Stomach (tissue), 8 donors: ENCODE measurements at regions not wholly inside any gene's neighbourhood (a gene's known extent, or its start where the extent isn't known, plus 50 kb on each side); places are given as distances from the start of the nearest gene placed in this dataset.

Experiments used
- DNase-seq, 2 donors: peaks; one replicate each; pipeline versions ENCODE4 v3.0.0 to v3.0.0-alpha.2; 2013 to 2019
- H3K27ac ChIP-seq, 5 donors: fragments of 200-600 bp in 4 of 5; sonication (generic) in 4 of 5; one replicate each; pipeline ENCODE4 v1.5.1; 2013 to 2019; ENCODE audit warnings: mild to moderate bottlenecking in 1 of 5, moderate library complexity in 1 of 5
- H3K27me3 ChIP-seq, 3 donors: fragments of 200-600 bp; sonication (generic); one replicate each; pipeline ENCODE4 v1.5.1; 2017 to 2019; ENCODE audit warnings: mixed run types in 1 of 3
- H3K36me3 ChIP-seq, 4 donors: fragments of 200-600 bp; sonication (generic); 1 replicate in 3 of 4; 2 replicates in 1 of 4; pipeline ENCODE4 v1.5.1; 2016 to 2019
- H3K4me1 ChIP-seq, 4 donors: fragments of 200-600 bp; sonication (generic); one replicate each; pipeline ENCODE4 v1.5.1; 2016 to 2019
- H3K4me3 ChIP-seq, 4 donors: fragments of 200-600 bp; sonication (generic) in 3 of 4; one replicate each; pipeline ENCODE4 v1.5.1; 2016 to 2019; ENCODE audit warnings: mild to moderate bottlenecking in 1 of 4
- H3K9me3 ChIP-seq, 4 donors: fragments of 200-600 bp; sonication (generic); one replicate each; pipeline ENCODE4 v1.5.1; 2016 to 2019
- CTCF ChIP-seq, 7 experiments: fragments of 450-650 bp in 4 of 7; fragments of 200-600 bp in 3 of 7; sonication (generic) in 3 of 7; IDR thresholded peaks; one replicate each; pipeline ENCODE4 v1.5.1; 2016 to 2019; ENCODE audit warnings: antibody characterized with exemption in 7 of 7, control low read depth in 2 of 7, mild to moderate bottlenecking in 1 of 7
- EP300 ChIP-seq: sonication (generic); formaldehyde crosslinking; IDR thresholded peaks from one replicate; pipeline ENCODE4 v1.6.1; 2017; ENCODE audit warnings: antibody characterized with exemption
- POLR2A ChIP-seq, 4 donors: fragments of 450-650 bp; IDR thresholded peaks; one replicate each; pipeline ENCODE4 v1.6.1; 2016; ENCODE audit warnings: antibody characterized with exemption in 4 of 4, control low read depth in 2 of 4, mild to moderate bottlenecking in 1 of 4, moderate library complexity in 1 of 4
- POLR2AphosphoS5 ChIP-seq, 3 donors: sonication (generic); formaldehyde crosslinking; IDR thresholded peaks; one replicate each; pipeline ENCODE4 v1.6.1; 2016; ENCODE audit warnings: antibody characterized with exemption in 3 of 3
- WGBS, 5 donors: extraction: QIAGEN DNeasy Blood & Tissue Kit in 3 of 5; methylation state at CpG; one replicate each; pipeline versions ENCODE4 v1.1.5 to v1.1.7; 2013 to 2018; 5-methylcytosine and 5-hydroxymethylcytosine counted together
- intact Hi-C: fragments of 100-400 bp; cut with DNase I; formaldehyde crosslinking; loops from one replicate; pipeline ENCODE4 v1.15.1; 2023; ENCODE audit warnings: low total_unique reads
- donor health status: healthy with polysubstance abuse.
- donor health status: Bipolar disorder and iron deficiency.
- donor health status: healthy.

GRCh38 chr7:125605241-125605640 lies 675.6 kb upstream of the POT1 start:
- no peak for TF ChIP-seq POLR2AphosphoS5 (IDR thresholded peaks at IDR 0.05)
- TF ChIP-seq EP300: no peak
- no peak for TF ChIP-seq POLR2A (IDR thresholded peaks at IDR 0.05)
- no peak for TF ChIP-seq CTCF (IDR thresholded peaks at IDR 0.05)
- Histone ChIP-seq H3K4me3 (no peak overlapping the region), H3K27me3 (no peaks in the 10 kb centered on the region), H3K36me3 (no peaks in the 10 kb centered on the region), H3K4me1 (no peaks in the 10 kb centered on the region), H3K27ac (no peak overlapping the region), H3K9me3 (no peaks in the 10 kb centered on the region)
- intact Hi-C loops: no loop called here
- no peak for DNase-seq
- WGBS, 5 donors: 26 to 51% (median 45%) methylated on average over 2 of the region's 2 CpGs

- WGBS, 5 donors: 30 to 57% (median 42%) methylated on average over 1 of the region's 1 CpG
- DNase-seq: no peak
- no peak for TF ChIP-seq CTCF (IDR thresholded peaks at IDR 0.05)
- TF ChIP-seq POLR2AphosphoS5 (IDR thresholded peaks at IDR 0.05): no peak
- no peak for TF ChIP-seq POLR2A (IDR thresholded peaks at IDR 0.05)
- no peak for TF ChIP-seq EP300
These were observed 672.8 kb upstream of the POT1 start for GRCh38 chr7:125602441-125602840.

GRCh38 chr7:125599387-125599786 lies 669.8 kb upstream of the POT1 start:
- no peak overlapping the region for H3K4me3 ChIP-seq
- H3K4me1 ChIP-seq: no peaks in the 10 kb centered on the region
- intact Hi-C loops: no loop called here
- H3K27ac ChIP-seq: no peak overlapping the region
- no peaks in the 10 kb centered on the region for H3K9me3 ChIP-seq
- DNase-seq: no peak
- 45 to 64% (median 61%) methylated on average over 3 of the region's 3 CpGs for WGBS, 5 donors
- TF ChIP-seq POLR2A (IDR thresholded peaks at IDR 0.05) (no peak), POLR2AphosphoS5 (IDR thresholded peaks at IDR 0.05) (no peak), CTCF (IDR thresholded peaks at IDR 0.05) (no peak), EP300 (no peak)
- no peaks in the 10 kb centered on the region for H3K36me3 ChIP-seq
- no peaks in the 10 kb centered on the region for H3K27me3 ChIP-seq

More at GRCh38 chr7:125602441-125602840, 672.8 kb upstream of the POT1 start:
- no peaks in the 10 kb centered on the region for H3K9me3 ChIP-seq
- intact Hi-C loops: no loop called here
- H3K36me3 ChIP-seq: no peaks in the 10 kb centered on the region
- no peak overlapping the region for H3K4me3 ChIP-seq
- no peaks in the 10 kb centered on the region for H3K4me1 ChIP-seq
- H3K27ac ChIP-seq: no peak overlapping the region
- H3K27me3 ChIP-seq: no peaks in the 10 kb centered on the region

- intact Hi-C loops: no loop called here
- no peak overlapping the region for H3K27ac ChIP-seq
- WGBS, 5 donors: 69 to 88% (median 79%) methylated on average over 6 of the region's 6 CpGs
- no peaks in the 10 kb centered on the region for H3K36me3 ChIP-seq
- no peak for DNase-seq
- H3K4me3 ChIP-seq: no peak overlapping the region
- no peaks in the 10 kb centered on the region for H3K27me3 ChIP-seq
- peaks cover 0 to 6% (median 0%) of the 10 kb centered on the region in 4 donors for H3K9me3 ChIP-seq
- H3K4me1 ChIP-seq: no peaks in the 10 kb centered on the region
- TF ChIP-seq POLR2A (IDR thresholded peaks at IDR 0.05): no peak
- TF ChIP-seq POLR2AphosphoS5 (IDR thresholded peaks at IDR 0.05): no peak
- no peak for TF ChIP-seq EP300
- TF ChIP-seq CTCF (IDR thresholded peaks at IDR 0.05): no peak
These were observed 662.7 kb upstream of the POT1 start for GRCh38 chr7:125592331-125592730.
